ENCODE measurements at regions not wholly inside any gene's neighbourhood (a gene's known extent, or its start where the extent isn't known, plus 50 kb on each side); places are given as distances from the start of the nearest gene placed in this dataset.
A peak's percentile ranks its signal among the peaks of the same experiment; 100 is the strongest.

- WGBS (ENCODE audit: low lambda C conversion rate): 2% methylated on average over 4 of the region's 4 CpGs
- FAIRE-seq (no peak), ATAC-seq (no peak), DNase-seq (ENCODE audit: low spot score) (no peak)
- intact Hi-C loops (cut with micrococcal nuclease; ENCODE audit: unreplicated experiment): no loop called here
- Histone ChIP-seq H2AFZ (ENCODE audit: low read length) (no peak overlapping the region), H3K27ac (ENCODE audit: extremely low read length, insufficient read depth, low read length) (no peak overlapping the region), H3K4me2 (ENCODE audit: low read depth, low read length) (no peak overlapping the region), H3K4me3 (replicated peaks in 1 of 3; ENCODE audit: insufficient read depth in 1 of 3, low read depth in 2 of 3, low read length in 3 of 3) (no peak overlapping the region), H3K9ac (ENCODE audit: insufficient read depth, low read depth, low read length) (no peak overlapping the region), H3K36me3 (replicated peaks in 1 of 2; ENCODE audit: control insufficient read depth in 1 of 2, insufficient read depth in 2 of 2, low read length in 2 of 2) (no peaks in the 10 kb centered on the region), H3K79me2 (ENCODE audit: insufficient read depth, low read length) (no peaks in the 10 kb centered on the region), H4K20me1 (ENCODE audit: insufficient read depth, low read length) (no peaks in the 10 kb centered on the region), H3K4me1 (ENCODE audit: insufficient read depth, low read length) (no peaks in the 10 kb centered on the region), H3K9me3 (ENCODE audit: low read length) (no peaks in the 10 kb centered on the region), H3K27me3 (ENCODE audit: control insufficient read depth in 1 of 2, insufficient read depth in 2 of 2, low read length in 2 of 2) (no peaks in the 10 kb centered on the region; a peak in 1 of 5 replicates)
- no TSS peak for BruUV-seq (replicated peaks)
- ChIA-PET CTCF (ENCODE audit: low intra/inter-chr PET ratio, low total read pairs) (no interaction called here), POLR2A (no interaction called here)
- TF ChIP-seq RAD51 (IDR thresholded peaks at IDR 0.05; ENCODE audit: borderline replicate concordance) (peak; percentile 55; the same call in 1 of the 2 replicates), ZNF776 (CRISPR knock-in tag; IDR thresholded peaks at IDR 0.05) (no peak)
- in situ Hi-C loops (cut with HindIII; ENCODE audit: extremely low pct_ligation_motif_present, low pct_unique_long_range_greater_than_20kb): no loop called here
These were observed 467.9 kb upstream of the TENM3 start for GRCh38 chr4:181775298-181775697.

GRCh38 chr4:181776264-181777054, 466.7 kb upstream of the TENM3 start:
- BruUV-seq (replicated peaks): no TSS peak
- ATAC-seq (no peak), FAIRE-seq (no peak), DNase-seq (ENCODE audit: low spot score) (no peak)
- H3K4me2 ChIP-seq (ENCODE audit: low read depth, low read length): no peak overlapping the region
- H3K9ac ChIP-seq (ENCODE audit: insufficient read depth, low read depth, low read length): no peak overlapping the region
- no peak overlapping the region for H2AFZ ChIP-seq (ENCODE audit: low read length)
- no peak overlapping the region for H3K4me3 ChIP-seq (replicated peaks in 1 of 3; ENCODE audit: insufficient read depth in 1 of 3, low read depth in 2 of 3, low read length in 3 of 3)
- H3K36me3 ChIP-seq (replicated peaks in 1 of 2; ENCODE audit: control insufficient read depth in 1 of 2, insufficient read depth in 2 of 2, low read length in 2 of 2): no peaks in the 10 kb centered on the region
- TF ChIP-seq CBX1 (IDR thresholded peaks at IDR 0.05; ENCODE audit: low read depth): no peak
- TF ChIP-seq, protein P1, sequence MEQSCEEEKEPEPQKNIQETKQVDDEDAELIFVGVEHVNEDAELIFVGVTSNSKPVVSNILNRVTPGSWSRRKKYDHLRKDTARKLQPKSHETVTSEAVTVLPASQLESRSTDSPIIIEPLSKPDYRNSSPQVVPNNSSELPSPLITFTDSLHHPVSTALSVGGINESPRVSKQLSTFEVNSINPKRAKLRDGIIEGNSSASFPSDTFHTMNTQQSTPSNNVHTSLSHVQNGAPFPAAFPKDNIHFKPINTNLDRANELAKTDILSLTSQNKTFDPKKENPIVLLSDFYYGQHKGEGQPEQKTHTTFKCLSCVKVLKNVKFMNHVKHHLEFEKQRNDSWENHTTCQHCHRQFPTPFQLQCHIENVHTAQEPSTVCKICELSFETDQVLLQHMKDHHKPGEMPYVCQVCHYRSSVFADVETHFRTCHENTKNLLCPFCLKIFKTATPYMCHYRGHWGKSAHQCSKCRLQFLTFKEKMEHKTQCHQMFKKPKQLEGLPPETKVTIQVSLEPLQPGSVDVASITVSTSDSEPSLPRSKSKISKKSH (CRISPR knock-in tag; IDR thresholded peaks at IDR 0.05; ENCODE audit: borderline replicate concordance): no peak
- no peaks in the 10 kb centered on the region for H3K9me3 ChIP-seq (ENCODE audit: low read length)
- no peaks in the 10 kb centered on the region for H4K20me1 ChIP-seq (ENCODE audit: insufficient read depth, low read length)
- no peaks in the 10 kb centered on the region for H3K4me1 ChIP-seq (ENCODE audit: insufficient read depth, low read length)
- CTCF ChIA-PET (ENCODE audit: low intra/inter-chr PET ratio, low total read pairs): no interaction called here
- H3K27me3 ChIP-seq (ENCODE audit: control insufficient read depth in 1 of 2, insufficient read depth in 2 of 2, low read length in 2 of 2): no peaks in the 10 kb centered on the region; a peak in 1 of 5 replicates
- no peaks in the 10 kb centered on the region for H3K79me2 ChIP-seq (ENCODE audit: insufficient read depth, low read length)
- H3K27ac ChIP-seq (ENCODE audit: extremely low read length, insufficient read depth, low read length): no peak overlapping the region
- POLR2A ChIA-PET: no interaction called here
- 2% methylated on average over 5 of the region's 5 CpGs for WGBS (ENCODE audit: low lambda C conversion rate)
- intact Hi-C loops (cut with micrococcal nuclease; ENCODE audit: unreplicated experiment) (no loop called here), in situ Hi-C loops (cut with HindIII; ENCODE audit: extremely low pct_ligation_motif_present, low pct_unique_long_range_greater_than_20kb) (no loop called here)

All from HepG2 (cell line).